IPS DF 4.7 (cell line): ENCODE measurements at regions not wholly inside any gene's neighbourhood (a gene's known extent, or its start where the extent isn't known, plus 50 kb on each side); places are given as distances from the start of the nearest gene placed in this dataset.
"Not testable (repeated sequence)": the region's sequence is repeated elsewhere in the genome, so short reads cannot be mapped to it uniquely, and the experiment has no call there.

Experiments used
- DNase-seq: peaks from one replicate; pipeline ENCODE4 v3.0.0-alpha.2; 2013; ENCODE audit warnings: low spot score; ENCODE audit errors: extremely low read depth

DNA sequence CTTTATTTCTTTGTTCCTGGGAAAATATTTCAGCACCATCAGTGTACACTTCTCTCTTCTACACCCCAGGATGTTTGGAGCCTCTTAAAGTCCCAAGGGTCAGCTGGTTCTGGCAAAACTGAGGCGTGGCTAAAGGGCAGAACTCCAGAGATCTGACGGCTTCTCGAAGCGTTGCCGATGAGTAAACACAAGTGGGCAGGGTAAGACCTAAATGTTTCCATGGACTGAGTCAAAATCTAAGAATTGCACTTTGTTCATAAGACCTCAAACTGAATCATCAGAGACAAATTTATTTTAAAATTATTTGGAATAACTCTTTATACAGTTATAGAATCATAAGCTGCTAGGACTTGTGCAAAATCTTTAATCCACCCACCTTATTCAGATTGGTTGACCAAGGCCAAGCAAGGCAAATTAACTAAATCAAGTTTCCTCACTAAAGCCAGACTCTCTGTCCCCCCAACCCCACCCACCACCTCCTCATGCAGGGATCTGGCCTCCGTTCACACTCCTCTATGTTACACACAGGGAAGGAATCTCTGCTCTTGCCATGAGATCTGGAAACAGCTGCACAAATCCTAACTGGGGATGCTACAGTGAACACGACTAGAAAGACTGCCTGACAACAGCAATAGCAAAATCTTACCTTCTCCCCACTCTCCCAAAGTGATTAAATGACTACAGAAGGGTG lies 342.6 kb upstream of the KLHL29 start:
- DNase-seq = no peak

DNA sequence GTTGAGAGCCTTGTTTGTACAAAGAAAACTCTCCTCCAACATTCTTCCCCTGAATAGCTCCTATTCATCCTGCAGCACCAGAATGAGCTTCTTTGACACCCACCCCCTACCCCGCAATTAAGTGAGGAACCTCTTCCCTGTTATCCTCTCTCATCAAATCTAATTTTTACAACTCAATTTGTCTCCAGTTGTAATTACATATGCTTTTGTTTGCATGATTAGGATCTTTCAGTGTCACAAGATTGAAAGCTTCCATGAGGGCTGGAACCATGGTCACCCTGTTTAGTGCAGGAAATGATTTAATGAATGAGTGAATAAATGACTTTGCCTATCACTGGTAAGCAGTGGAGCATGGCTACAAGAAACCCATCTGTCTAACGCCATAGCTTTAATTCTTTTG lies 334.6 kb upstream of the KLHL29 start:
- no peak for DNase-seq

DNA sequence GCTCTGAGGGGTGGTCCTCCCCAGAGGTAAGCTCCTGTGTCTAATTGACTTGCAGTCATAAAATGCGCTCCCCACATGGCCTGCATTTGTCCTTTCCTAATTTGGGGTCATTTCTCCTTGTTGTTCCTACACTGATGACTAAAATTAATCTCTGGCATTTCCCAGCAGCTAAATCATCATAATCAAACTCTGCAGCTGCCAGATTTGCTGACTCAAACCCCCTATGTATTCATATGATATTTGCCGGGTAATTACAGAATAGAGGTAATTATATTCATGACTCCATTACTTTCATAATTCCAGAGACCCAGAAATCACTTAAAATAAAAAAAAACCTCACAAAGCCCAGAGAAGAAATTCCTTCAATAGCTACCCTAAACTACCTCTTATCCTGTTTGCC lies 331.4 kb upstream of the KLHL29 start:
- DNase-seq = no peak

DNA sequence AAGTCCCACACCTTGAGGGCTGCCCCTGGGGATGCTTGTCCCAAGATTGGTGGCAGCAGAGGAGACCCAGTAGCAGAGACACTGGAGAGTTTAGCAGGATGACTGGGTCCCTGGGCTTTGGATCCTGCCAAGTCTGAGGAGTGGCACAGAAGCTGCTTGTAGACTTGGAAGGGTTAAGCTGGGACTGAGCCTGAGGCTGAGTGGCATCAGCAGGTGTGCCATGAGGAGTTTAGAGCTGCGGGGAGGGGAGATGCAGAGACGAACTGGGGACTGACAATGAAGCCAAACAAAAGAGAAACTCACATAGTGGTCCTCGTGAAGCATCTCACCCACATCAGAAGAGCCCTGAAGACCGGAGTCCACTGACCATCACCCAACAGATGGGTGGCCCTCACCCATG lies 329.7 kb upstream of the KLHL29 start:
- no peak for DNase-seq

DNA sequence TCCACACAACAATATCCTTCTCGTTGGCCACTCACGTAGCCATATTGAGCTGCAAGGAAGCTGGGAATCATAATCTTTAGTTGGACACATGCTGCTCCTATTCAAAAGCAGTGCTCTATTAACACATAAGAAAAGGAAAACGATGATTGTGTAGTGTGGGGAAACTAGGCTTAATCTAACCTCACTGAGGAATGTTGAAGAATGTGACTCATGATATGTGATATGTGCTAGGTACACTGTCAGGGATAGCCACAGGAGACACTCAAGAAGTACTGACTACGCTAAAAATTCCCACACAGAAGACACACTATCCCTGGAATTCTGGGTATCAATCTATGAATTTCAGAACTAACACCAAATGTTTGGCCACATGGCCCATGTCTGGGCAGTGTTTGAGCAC lies 328.1 kb upstream of the KLHL29 start:
- not testable (repeated sequence) for DNase-seq

DNA sequence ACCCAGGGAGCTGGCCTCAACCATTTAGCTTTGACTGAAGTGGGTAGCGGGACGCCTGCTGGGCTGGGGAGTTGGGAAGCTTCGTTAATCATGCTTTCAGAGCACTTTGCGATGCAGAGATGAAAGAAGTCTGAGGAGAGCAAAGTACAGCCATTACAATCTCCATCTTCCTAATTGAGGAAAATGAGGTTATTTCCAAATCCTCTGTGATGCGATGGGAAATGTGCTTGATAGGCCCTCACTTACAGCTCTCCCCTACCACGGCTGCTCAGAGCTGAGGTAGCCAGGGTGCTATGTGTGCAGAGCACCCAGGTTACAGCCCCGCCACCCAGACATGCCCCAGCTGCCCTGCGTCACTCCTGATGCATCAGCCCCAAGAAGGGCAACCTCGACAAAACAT lies 326.5 kb upstream of the KLHL29 start:
- no peak for DNase-seq

DNA sequence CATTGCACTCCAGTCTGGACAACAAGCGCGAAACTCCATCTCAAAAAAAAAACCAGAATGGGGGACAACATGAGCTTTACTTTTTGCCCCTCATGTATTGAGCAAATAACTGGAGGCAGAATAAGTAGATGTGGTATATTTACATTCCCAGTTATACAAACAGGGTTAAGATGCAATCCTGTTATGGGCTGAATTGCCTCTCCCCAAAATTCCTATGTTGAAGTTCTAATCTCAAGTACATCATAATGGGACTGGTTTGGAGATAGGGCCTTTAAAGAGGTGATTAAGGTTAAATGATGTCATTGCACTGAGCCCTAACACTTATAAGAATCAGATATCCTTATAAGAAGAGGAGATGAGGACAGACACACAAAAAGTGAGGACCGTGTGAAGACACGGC lies 319.8 kb upstream of the KLHL29 start:
- DNase-seq = no peak

DNA sequence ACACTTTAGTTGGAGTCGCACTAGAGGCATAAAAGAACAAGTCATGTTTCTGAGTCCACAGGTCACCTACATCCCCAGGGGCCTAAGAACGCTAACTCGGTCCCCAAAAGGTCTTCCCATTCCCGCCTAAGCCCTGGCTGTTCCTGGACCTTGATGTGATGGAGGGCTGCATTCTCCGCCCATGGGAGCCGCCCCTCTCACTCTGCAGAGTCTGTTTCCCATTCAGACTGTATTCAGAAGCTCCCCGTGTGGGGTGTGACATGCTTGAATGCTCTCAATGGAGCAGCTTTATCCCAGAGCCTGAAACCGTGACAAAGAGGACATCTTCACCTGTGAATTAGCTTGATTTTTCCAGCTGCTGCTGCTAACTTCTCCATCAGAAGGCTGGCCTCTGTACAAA lies 319.0 kb upstream of the KLHL29 start:
- no peak for DNase-seq

DNA sequence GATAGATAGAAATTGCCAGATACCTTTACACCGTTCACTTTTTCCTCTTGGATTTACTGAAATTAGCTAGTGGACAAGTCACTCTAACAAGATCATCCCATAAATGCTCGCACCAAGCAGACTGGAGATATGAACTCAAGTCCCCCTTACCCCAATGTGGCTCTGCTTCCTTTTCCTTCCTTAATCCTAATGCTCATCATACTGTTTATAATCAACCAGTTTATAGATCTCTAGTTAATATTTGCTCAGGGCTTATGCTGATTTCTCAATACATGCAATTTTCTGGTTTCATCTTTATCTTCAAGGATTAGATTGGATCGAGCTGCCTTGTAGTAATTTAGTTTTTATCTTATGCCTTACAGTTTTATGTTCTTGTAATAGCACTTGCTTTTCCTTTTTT lies 318.3 kb upstream of the KLHL29 start:
- DNase-seq = no peak

DNA sequence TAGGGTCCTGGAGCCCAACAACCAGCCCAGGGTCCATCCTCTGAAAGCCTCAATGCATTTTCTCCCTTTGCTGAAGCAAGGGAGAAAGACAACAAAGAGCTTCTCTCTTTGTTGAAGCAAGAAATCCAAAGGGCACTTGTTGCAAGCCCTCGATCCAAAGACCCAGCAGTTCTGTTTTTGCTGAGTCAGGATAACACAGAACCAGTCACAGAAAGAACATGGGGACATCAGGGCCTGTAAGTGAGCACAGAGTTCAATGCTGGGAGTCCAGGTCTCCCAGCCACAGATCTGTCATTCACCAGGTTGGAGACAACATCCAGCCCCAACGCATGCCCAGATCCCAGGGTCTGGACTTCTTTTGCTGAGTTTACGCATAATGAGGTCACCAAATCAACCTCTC lies 315.8 kb upstream of the KLHL29 start:
- no peak for DNase-seq

DNA sequence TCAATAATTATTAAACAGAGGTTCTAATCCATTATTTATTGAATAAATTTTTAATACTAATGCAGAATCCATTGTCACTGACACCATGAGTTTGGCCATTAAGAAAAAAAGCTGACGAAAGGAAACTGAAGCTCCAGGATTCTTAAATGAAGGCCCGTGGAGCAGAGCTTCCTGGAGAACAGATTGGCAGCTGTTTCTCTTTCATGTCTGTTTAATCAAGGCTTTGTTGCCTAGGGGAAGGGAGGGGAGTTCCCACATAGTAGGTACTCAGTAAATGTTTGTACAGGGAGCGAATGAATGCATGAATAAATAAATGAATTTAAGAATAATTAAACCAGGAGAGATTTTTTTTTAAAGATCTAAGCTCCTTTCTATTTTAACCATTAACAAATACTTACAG lies 315.1 kb upstream of the KLHL29 start:
- DNase-seq = no peak

DNA sequence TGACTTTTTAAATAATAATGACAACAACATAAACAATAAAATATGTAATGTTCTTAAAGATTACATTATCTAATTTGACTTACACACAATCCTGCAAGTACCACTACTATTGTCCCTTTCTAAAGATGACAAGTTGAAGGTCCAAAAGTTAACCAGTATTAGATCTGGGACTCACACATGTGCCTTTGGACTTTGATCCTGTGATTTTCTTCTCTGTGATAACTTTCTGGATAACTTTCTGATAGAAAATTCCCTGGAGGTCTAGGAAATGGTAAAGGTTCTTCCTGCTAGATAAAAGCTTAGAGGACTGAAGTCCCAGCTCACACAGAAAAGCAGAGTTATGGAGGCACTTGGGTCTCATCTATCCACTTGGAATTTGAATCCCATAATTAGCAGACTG lies 311.9 kb upstream of the KLHL29 start:
- DNase-seq = no peak

DNA sequence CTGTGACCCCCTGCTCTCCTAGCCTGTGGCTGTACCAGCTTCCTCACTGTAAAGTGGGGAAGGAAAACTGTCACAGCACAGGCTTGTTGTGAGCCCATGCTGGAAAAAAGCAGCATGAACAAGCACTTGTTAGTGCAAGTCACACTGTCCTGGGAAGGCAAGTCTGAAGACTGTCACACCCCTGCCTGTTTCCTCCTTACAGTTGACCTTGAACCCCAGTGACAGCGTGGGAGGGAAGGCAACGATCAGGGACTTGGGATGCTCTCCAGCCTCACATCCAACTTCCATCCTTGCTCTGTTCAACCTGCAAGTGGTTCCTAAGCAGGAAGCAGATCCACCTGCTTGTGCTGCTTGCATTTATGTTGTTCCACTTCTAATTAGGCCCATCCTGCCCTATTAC lies 311.3 kb upstream of the KLHL29 start:
- no peak for DNase-seq

DNA sequence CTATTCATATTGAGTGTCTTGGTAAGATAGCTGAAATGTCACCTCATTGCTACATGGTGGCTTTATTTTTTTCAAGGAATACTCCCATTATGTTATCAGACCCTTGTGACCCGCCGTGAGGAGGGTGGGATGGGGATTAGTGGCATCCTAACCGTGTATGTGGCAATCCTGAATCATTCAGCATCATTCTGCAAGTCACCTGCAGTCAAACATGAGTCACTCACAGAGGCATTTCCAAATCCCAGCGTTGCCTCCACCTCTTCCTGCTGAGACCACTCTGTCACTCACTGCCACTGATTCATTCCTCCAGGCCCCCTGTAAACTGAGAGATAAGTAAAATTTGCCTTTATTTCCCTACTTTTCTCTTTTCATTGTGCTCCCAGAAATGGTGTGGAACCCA lies 307.4 kb upstream of the KLHL29 start:
- DNase-seq = no peak

DNA sequence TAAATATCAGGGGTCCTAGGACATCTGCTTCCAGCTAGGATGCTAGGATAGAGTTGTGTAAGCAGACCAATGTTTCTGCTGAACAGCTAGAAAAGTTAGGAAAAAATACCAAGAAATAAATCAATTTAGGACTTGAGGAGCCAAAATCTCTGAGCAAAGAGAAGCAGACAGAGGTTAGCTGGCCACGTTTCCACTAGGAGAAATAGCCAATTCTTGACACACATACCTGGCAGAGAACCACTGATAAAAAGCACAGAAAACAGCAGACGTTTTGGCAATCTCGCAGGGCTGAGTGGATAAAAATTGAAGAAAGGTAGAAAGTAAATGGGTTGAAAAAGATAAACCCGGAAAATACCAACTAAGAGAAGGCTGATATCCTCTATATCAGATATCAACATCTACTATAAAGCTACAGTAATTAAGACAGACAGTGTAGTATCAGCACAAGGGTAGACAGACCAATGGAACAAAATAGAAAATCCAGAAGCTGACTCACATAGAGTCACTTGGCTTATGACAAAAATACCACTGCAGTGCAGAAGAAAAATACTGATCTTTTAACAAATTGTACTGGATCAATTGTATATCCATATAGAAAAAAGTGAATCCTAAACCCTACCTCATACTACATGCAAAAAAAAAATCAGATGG lies 306.1 kb upstream of the KLHL29 start:
- DNase-seq = no peak

DNA sequence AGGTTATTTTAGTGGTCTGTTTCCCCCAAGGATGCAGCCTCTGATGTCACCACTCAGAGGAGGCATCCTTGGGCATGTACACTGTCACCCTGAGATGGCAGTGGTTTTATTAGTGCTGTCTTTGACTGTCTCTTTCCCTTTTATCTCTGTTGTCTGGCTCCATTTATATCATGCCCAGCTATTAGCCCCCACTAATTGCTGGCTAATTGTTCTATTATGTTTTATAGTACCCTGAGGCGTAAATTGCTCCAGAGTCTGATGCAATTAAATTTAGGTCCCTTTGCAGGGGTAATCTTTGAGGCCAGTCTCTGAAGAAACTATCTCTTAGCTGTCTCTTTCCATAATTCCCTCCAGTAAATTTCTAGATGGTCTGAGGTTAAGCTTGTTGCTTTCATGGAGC lies 301.0 kb upstream of the KLHL29 start:
- DNase-seq = no peak

DNA sequence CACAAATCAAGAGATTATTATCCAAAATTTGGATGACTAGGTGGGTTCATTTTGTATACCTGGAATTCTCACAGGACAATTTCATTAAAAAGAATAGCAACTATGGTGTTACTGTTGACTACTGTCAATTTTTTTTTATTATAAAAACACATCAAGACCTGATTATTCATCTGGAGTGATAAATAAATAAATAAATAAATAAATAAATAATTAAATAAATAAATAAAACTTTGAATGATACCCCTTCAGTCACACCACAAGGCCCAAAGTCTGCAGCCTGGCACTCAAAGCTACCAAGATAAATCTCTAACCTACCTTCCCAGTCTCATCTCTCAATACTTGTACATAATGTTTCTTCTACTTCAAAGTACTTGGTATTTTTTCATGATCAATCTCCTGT lies 294.0 kb upstream of the KLHL29 start:
- no peak for DNase-seq

DNA sequence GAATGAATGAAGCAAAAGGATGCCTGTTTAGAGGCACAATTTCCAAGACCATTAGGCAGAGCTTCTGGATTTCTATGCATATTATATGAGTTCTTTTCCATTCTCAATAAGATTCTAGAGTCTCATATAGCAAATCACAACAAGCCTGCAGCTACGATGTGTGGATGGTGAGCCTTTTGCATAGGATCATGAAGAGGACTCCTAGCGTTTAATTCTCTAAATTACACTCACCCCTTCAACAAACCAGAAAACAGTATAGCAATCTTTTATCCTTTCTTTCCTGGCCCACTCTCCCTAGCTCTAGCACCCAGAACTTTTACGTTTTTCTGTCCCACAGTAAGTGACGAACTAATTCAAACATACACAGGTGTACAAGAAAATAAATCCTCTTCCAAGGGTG lies 293.1 kb upstream of the KLHL29 start:
- DNase-seq = no peak

DNA sequence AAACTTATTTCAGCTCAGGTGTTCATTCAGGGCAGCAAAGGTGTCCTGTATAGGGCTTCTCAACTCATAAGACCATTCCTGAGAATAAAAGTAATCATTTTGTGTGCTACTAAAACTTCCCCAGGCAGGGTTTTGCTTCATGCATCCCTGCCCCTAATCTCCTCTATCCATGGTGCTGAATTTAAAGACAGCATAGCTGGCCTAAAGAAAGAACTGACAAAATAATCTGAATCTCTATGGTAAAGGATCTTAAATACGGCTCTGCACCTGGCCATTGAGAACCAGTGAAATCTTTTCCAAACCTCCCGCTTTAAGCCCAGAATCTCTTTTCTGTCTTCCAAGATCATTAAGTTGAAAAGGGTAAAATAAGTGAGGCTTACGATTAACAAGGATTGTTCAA lies 292.1 kb upstream of the KLHL29 start:
- no peak for DNase-seq

DNA sequence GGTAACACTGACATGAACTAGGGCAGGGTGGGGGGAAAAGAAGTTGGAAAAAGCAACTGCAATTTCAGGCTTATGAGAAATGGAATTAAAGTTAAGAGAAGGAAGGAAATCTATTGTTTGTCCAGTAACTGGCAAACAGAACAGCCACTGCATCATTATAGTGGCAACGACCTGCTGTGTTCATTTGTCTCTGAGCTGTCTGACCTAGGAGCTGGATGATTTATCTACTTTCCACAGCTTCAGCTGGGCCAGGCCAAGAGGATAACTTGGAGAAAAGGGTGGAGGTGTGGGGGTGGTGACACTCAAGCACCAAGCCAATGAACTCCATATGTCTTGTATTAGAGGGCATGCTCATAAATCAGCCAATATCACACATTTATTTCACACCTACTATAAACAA lies 291.5 kb upstream of the KLHL29 start:
- DNase-seq = no peak

DNA sequence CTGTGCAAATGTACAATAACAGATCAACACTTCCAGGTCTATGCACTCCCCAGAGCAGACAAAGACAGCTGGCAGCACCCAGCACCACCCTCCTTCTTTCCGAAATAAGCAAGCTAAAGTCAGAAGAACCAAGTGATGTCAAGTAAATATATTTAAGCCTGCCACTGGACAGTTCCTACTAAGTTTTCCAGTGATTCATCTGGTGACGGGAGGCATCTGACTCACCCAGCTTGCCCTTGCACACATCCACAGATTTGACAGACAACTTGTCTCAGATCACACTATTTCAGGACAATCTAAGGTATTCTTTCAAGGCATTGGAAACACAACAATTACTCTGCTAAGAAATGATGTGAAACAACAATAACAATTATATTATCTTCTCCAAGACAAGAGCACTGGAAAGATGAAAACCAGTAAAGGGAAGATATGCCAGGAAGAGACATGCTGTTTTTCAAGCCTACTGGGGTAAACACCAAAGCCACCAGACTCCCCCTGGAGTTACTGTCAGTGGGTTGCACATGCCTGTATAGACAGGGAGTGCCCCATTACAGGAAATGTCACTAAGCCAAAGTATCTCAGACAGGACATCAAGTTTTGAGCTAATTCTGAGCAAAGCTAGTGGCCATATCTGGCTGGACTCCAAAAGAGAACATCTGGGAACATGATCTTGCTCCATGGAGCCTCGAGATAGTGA lies 287.9 kb upstream of the KLHL29 start:
- DNase-seq = no peak

DNA sequence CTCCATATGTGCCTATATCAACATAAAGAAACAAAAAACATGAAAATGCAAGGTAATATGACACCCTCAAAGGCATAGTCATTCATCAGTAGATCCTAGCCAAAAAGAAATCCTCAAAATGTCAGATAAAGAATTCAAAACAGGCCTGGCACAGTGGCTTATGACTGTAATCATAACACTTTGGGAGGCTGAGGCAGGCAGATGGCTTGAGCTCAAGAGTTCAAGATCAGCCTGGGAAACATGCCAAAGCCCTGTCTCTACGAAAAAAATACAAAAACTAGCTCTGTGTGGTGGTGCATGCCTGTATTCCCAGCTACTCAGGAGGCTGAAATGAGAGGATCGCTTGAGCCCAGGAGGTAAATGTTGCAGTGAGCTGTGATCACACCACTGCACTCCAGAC lies 284.6 kb upstream of the KLHL29 start:
- DNase-seq = no peak

DNA sequence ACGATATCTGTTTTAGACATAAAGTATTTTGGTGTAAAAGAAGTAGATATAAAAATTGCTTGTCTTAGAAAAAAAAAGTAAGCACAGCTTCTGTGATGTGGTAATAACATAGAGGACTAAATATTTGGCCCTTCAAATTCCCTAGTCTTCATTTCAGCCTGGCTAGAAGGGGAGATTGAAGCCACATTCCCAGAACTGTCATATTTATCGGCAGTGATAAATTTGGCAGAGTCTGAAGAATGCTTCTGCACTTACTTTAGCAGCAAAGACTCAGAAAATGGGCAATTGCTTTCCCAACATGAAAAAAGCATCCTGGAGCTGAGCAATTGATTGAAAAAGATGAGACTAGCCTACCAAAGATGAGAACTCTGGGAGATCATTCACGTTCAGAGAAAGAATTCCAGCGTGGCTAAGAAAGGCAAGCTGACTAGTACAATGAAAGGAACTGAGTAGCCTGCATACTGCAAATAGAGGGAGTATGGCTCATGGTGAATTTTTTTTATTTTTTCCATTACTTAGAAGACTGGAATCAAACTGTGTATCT lies 278.7 kb upstream of the KLHL29 start:
- no peak for DNase-seq
